ENCODE measurements at regions not wholly inside any gene's neighbourhood (a gene's known extent, or its start where the extent isn't known, plus 50 kb on each side); places are given as distances from the start of the nearest gene placed in this dataset.

- Histone ChIP-seq H3K9me3 (ENCODE audit: severe bottlenecking) (no peaks in the 10 kb centered on the region), H3K4me3 (ENCODE audit: low read depth, low read length) (no peak overlapping the region), H3K27ac (no peak overlapping the region), H3K27me3 (ENCODE audit: insufficient read depth, low read depth, severe bottlenecking) (no peaks in the 10 kb centered on the region), H3K36me3 (no peaks in the 10 kb centered on the region)
- DNase-seq, result no peak
- TF ChIP-seq CTCF (IDR thresholded peaks at IDR 0.05; ENCODE audit: low read depth, low read length), result no peak
Observed at GRCh38 chr1:66450847-66451246, 83.1 kb upstream of the SGIP1 start.

- Histone ChIP-seq H3K27me3 (ENCODE audit: insufficient read depth, low read depth, severe bottlenecking) (no peaks in the 10 kb centered on the region), H3K9me3 (ENCODE audit: severe bottlenecking) (no peaks in the 10 kb centered on the region), H3K27ac (no peak overlapping the region), H3K4me3 (ENCODE audit: low read depth, low read length) (no peak overlapping the region), H3K36me3 (no peaks in the 10 kb centered on the region)
- no peak for DNase-seq
- 0 out of 2 replicates have a peak, but pooled peaks have one; percentile 1 for TF ChIP-seq CTCF (IDR thresholded peaks at IDR 0.05; ENCODE audit: low read depth, low read length)
Observed at GRCh38 chr1:66452162-66452561, 81.8 kb upstream of the SGIP1 start.

GRCh38 chr1:66452982-66453381 lies 81.0 kb upstream of the SGIP1 start:
- no peak for TF ChIP-seq CTCF (IDR thresholded peaks at IDR 0.05; ENCODE audit: low read depth, low read length)
- Histone ChIP-seq H3K27ac (no peak overlapping the region), H3K9me3 (ENCODE audit: severe bottlenecking) (no peaks in the 10 kb centered on the region), H3K36me3 (no peaks in the 10 kb centered on the region), H3K27me3 (ENCODE audit: insufficient read depth, low read depth, severe bottlenecking) (no peaks in the 10 kb centered on the region), H3K4me3 (ENCODE audit: low read depth, low read length) (no peak overlapping the region)
- DNase-seq, result no peak

GRCh38 chr1:66455446-66455845 lies 78.5 kb upstream of the SGIP1 start:
- no peaks in the 10 kb centered on the region for H3K36me3 ChIP-seq
- DNase-seq, result no peak
- no peak for TF ChIP-seq CTCF (IDR thresholded peaks at IDR 0.05; ENCODE audit: low read depth, low read length)

GRCh38 chr1:66460776-66461175 lies 73.2 kb upstream of the SGIP1 start:
- Histone ChIP-seq H3K36me3 (no peaks in the 10 kb centered on the region), H3K27ac (no peak overlapping the region), H3K27me3 (ENCODE audit: insufficient read depth, low read depth, severe bottlenecking) (no peaks in the 10 kb centered on the region), H3K4me3 (ENCODE audit: low read depth, low read length) (no peak overlapping the region), H3K9me3 (ENCODE audit: severe bottlenecking) (no peaks in the 10 kb centered on the region)
- TF ChIP-seq CTCF (IDR thresholded peaks at IDR 0.05; ENCODE audit: low read depth, low read length), result no peak
- DNase-seq, result no peak

More at GRCh38 chr1:66455446-66455845, 78.5 kb upstream of the SGIP1 start:
- H3K9me3 ChIP-seq (ENCODE audit: severe bottlenecking), result no peaks in the 10 kb centered on the region
- H3K27ac ChIP-seq, result no peak overlapping the region
- no peaks in the 10 kb centered on the region for H3K27me3 ChIP-seq (ENCODE audit: insufficient read depth, low read depth, severe bottlenecking)
- H3K4me3 ChIP-seq (ENCODE audit: low read depth, low read length), result no peak overlapping the region

GRCh38 chr1:66462313-66462712 lies 71.6 kb upstream of the SGIP1 start:
- no peak for DNase-seq
- Histone ChIP-seq H3K36me3 (no peaks in the 10 kb centered on the region), H3K9me3 (ENCODE audit: severe bottlenecking) (no peaks in the 10 kb centered on the region), H3K27ac (no peak overlapping the region), H3K4me3 (ENCODE audit: low read depth, low read length) (no peak overlapping the region), H3K27me3 (ENCODE audit: insufficient read depth, low read depth, severe bottlenecking) (no peaks in the 10 kb centered on the region)
- no peak for TF ChIP-seq CTCF (IDR thresholded peaks at IDR 0.05; ENCODE audit: low read depth, low read length)
